GM12878 (cell line): ENCODE measurements at regions not wholly inside any gene's neighbourhood (a gene's known extent, or its start where the extent isn't known, plus 50 kb on each side); places are given as distances from the start of the nearest gene placed in this dataset.
A peak's percentile ranks its signal among the peaks of the same experiment; 100 is the strongest.

Source experiments
- ATAC-seq: fragments of 200-7000 bp; cut with Tn5 transposase; 3 replicates; pipeline ENCODE4 v1.9.1; 2020; ENCODE audit warnings: mild to moderate bottlenecking, moderate library complexity
- BruUV-seq: library from RNA; stranded (reverse); fragments of 400-500 nt; replicated peaks from 2 replicates; lab custom pipeline; 2021; lab: Mats Ljungman, UMichigan
- CTCF ChIA-PET: fragments of 300-600 bp; sonication (Branson Sonifier 250); formaldehyde crosslinking; extraction: SDS; loops from one replicate; lab custom pipeline; 2021; ENCODE audit warnings: inconsistent platforms; lab: Yijun Ruan, JAX
- POLR2A ChIA-PET: fragments of 350-600 bp; formaldehyde crosslinking; extraction: SDS; loops from one replicate; lab custom pipeline; 2021; ENCODE audit warnings: inconsistent platforms; lab: Charles Lee
- RAD21 ChIA-PET: fragments of 300-600 bp; sonication (Branson Sonifier 250); formaldehyde crosslinking; loops from one replicate; lab custom pipeline; 2023; ENCODE audit warnings: antibody characterized with exemption; ENCODE audit not compliant: unreplicated experiment; lab: Charles Lee
- SMC1A ChIA-PET: fragments of 300-600 bp; sonication (Branson Sonifier 250); formaldehyde crosslinking; loops from one replicate; lab custom pipeline; 2023; ENCODE audit not compliant: unreplicated experiment, uncharacterized antibody; lab: Charles Lee
- DNase-seq: peaks from one replicate; pipeline ENCODE4 v3.0.0-alpha.2; 2011; ENCODE audit warnings: low read depth, low spot score
- FAIRE-seq: peaks from 3 replicates; lab custom pipeline; 2011; peaks lifted over from hg19 to GRCh38; lab: Jason Lieb, UNC
- H2AFZ ChIP-seq: 2 replicates; pipeline ENCODE4 v1.6.0; 2011; ENCODE audit warnings: low read depth, low read length, control low read depth; ENCODE audit not compliant: control insufficient read depth
- H3K27ac ChIP-seq: 2 replicates; pipeline ENCODE4 v1.5.1; 2011; ENCODE audit warnings: control low read depth; ENCODE audit not compliant: control insufficient read depth, insufficient read depth
- H3K27me3 ChIP-seq, 2 experiments: replicated peaks in 1 of 2; 2 replicates each; pipeline versions ENCODE4 v1.6.0 to v1.6.1; 2011; ENCODE audit warnings: low read length in 1 of 2; ENCODE audit not compliant: control insufficient read depth in 2 of 2, insufficient read depth in 2 of 2
- H3K36me3 ChIP-seq, 2 experiments: 2 replicates each; pipeline ENCODE4 v1.5.1; 2011; ENCODE audit warnings: low read length in 1 of 2; ENCODE audit not compliant: control insufficient read depth in 2 of 2, insufficient read depth in 2 of 2
- H3K4me1 ChIP-seq: 2 replicates; pipeline ENCODE4 v1.6.1; 2011; ENCODE audit warnings: mild to moderate bottlenecking, low read length, moderate library complexity, mixed read lengths; ENCODE audit not compliant: control insufficient read depth, insufficient read depth
- H3K4me2 ChIP-seq: 2 replicates; pipeline ENCODE4 v1.6.0; 2011; ENCODE audit warnings: control low read depth; ENCODE audit not compliant: control insufficient read depth, insufficient read depth
- H3K4me3 ChIP-seq: fragments of 200-600 bp; sonication (generic); 2 replicates; pipeline ENCODE4 v1.5.1; 2016
- H3K79me2 ChIP-seq: 2 replicates; pipeline ENCODE4 v1.6.0; 2011; ENCODE audit warnings: low read length; ENCODE audit not compliant: control insufficient read depth, insufficient read depth
- H3K9ac ChIP-seq: 2 replicates; pipeline ENCODE4 v1.8.0; 2011; ENCODE audit warnings: low read length, control low read depth, mixed read lengths; ENCODE audit not compliant: control insufficient read depth, insufficient read depth
- H3K9me3 ChIP-seq: replicated peaks from 3 replicates; pipeline ENCODE4 v1.5.1; 2011; ENCODE audit warnings: mild to moderate bottlenecking, low read length; ENCODE audit not compliant: control insufficient read depth, insufficient read depth
- H4K20me1 ChIP-seq: 2 replicates; pipeline ENCODE4 v1.6.0; 2011; ENCODE audit not compliant: control insufficient read depth, insufficient read depth
- BCL3 ChIP-seq: IDR thresholded peaks from 2 replicates; pipeline ENCODE4 v1.6.1; 2011; ENCODE audit warnings: borderline replicate concordance, low read depth, mild to moderate bottlenecking, moderate library complexity, low read length; ENCODE audit not compliant: insufficient read depth, poor library complexity, severe bottlenecking
- BMI1 ChIP-seq: fragments of 450-650 bp; IDR thresholded peaks from 2 replicates; pipeline ENCODE4 v1.6.1; 2016; ENCODE audit warnings: mild to moderate bottlenecking, moderate library complexity, borderline replicate concordance
- CEBPB ChIP-seq, 2 experiments: fragments of 150-350 bp in 1 of 2; IDR thresholded peaks; 2 replicates each; pipeline ENCODE4 v1.6.1; 2012 to 2014; ENCODE audit warnings: low read depth in 2 of 2, low read length in 2 of 2, borderline replicate concordance in 1 of 2, inconsistent platforms in 1 of 2
- MEF2A ChIP-seq: IDR thresholded peaks from 2 replicates; pipeline ENCODE4 v1.6.1; 2011; ENCODE audit warnings: low read depth, mild to moderate bottlenecking, low read length, moderate library complexity; ENCODE audit not compliant: insufficient read depth
- NRF1 ChIP-seq: conservative IDR thresholded peaks from 2 replicates; pipeline ENCODE4 v1.6.1; 2011; ENCODE audit warnings: mild to moderate bottlenecking, low read depth, low read length, improper control_type of control experiment
- POU2F2 ChIP-seq: IDR thresholded peaks from 3 replicates; pipeline ENCODE4 v1.6.1; 2011; ENCODE audit warnings: low read depth, mild to moderate bottlenecking, low read length, borderline replicate concordance
- SMAD5 ChIP-seq: IDR thresholded peaks from 2 replicates; pipeline ENCODE4 v1.6.1; 2016; ENCODE audit warnings: antibody characterized with exemption, low read depth
- SMC3 ChIP-seq: IDR thresholded peaks from 2 replicates; pipeline ENCODE4 v1.6.1; 2011; ENCODE audit warnings: low read length, improper control_type of control experiment, borderline replicate concordance
- ZBTB40 ChIP-seq: fragments of 450-650 bp; IDR thresholded peaks from 2 replicates; pipeline ENCODE4 v1.6.1; 2016; ENCODE audit warnings: mild to moderate bottlenecking, moderate library complexity, borderline replicate concordance
- ZSCAN29 ChIP-seq: fragments of 450-650 bp; IDR thresholded peaks from 2 replicates; pipeline ENCODE4 v1.6.1; 2017; ENCODE audit warnings: mild to moderate bottlenecking, moderate library complexity
- WGBS: methylation state at CpG from one replicate; pipeline ENCODE4 v1.1.6; 2016; ENCODE audit warnings: low lambda C conversion rate; ENCODE audit not compliant: insufficient replicate concordance, insufficient coverage; ENCODE audit errors: missing lambda C conversion rate; 5-methylcytosine and 5-hydroxymethylcytosine counted together
- in situ Hi-C: fragments of 300-500 bp; cut with MboI; formaldehyde crosslinking; loops from 9 replicates; pipeline ENCODE4 v1.14.3; 2018; ENCODE audit warnings: mixed read lengths
- intact Hi-C: fragments of 100-400 bp; cut with micrococcal nuclease; formaldehyde crosslinking; loops from one replicate; pipeline ENCODE4 v1.14.2; 2022; ENCODE audit not compliant: unreplicated experiment
- TF ChIP-seq, protein P1 (sequence below): IDR thresholded peaks from 2 replicates; pipeline ENCODE4 v1.6.1; 2012; ENCODE audit warnings: low read depth, low read length, improper control_type of control experiment
- TF ChIP-seq, protein P2 (sequence below): fragments of 450-650 bp; IDR thresholded peaks from 2 replicates; pipeline ENCODE4 v1.6.1; 2017; ENCODE audit warnings: mild to moderate bottlenecking

DNA sequence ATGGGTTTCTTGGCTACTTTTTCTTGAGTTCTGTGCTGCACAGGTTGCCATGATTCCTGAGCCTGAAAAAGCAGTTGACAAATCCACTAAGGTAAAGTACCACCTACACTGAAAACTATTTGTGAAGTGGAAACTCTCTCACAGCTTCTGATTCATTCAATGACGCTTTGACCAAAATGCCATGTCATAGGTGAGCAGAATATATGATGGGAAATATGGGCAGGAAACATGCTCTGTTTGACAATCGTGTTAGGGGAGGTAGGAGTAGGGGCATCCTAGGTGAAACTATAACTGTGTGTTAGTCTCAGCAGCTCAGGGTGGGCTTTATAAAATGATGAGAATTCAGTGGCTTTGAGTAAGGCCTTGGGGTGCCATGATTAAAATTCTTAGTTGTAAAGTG, 69.6 kb upstream of the ELMO1 start (continued):
- no peak for TF ChIP-seq POU2F2
- TF ChIP-seq NRF1, result no peak
- no peak for TF ChIP-seq MEF2A
- TF ChIP-seq BMI1, result no peak
- TF ChIP-seq SMAD5, result no peak
- TF ChIP-seq ZBTB40, result no peak
- TF ChIP-seq, protein P1, sequence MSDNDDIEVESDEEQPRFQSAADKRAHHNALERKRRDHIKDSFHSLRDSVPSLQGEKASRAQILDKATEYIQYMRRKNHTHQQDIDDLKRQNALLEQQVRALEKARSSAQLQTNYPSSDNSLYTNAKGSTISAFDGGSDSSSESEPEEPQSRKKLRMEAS, result no peak

DNA sequence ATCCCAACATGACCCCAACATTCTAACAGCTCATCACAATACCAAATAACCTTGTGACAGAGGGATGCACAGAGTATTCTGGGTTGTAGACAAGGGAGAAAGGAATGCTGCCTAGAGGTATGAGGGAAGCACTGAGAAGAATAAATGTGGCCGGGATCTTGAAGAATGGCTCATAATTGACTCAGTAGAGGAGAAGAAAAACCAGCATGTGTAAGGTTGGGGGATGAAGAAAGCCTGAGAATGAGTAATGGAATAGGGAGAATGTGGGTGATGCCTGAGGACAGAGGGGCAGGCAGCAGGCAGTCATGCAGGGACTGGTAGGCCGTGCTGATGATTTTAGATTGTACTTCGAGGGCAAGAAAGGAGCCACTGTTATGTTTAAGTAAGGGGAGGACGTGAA, 75.4 kb upstream of the ELMO1 start:
- ChIA-PET RAD21 (no interaction called here), CTCF (no interaction called here)
- Histone ChIP-seq H3K27ac (no peak overlapping the region), H3K79me2 (no peaks in the 10 kb centered on the region), H4K20me1 (no peaks in the 10 kb centered on the region)
- TF ChIP-seq ZSCAN29, result no peak
- no peak for TF ChIP-seq CEBPB (IDR thresholded peaks at IDR 0.05; ENCODE audit: borderline replicate concordance in 1 of 2, low read depth in 2 of 2, low read length in 2 of 2)
- TF ChIP-seq SMC3, result no peak
- TF ChIP-seq, protein P2, sequence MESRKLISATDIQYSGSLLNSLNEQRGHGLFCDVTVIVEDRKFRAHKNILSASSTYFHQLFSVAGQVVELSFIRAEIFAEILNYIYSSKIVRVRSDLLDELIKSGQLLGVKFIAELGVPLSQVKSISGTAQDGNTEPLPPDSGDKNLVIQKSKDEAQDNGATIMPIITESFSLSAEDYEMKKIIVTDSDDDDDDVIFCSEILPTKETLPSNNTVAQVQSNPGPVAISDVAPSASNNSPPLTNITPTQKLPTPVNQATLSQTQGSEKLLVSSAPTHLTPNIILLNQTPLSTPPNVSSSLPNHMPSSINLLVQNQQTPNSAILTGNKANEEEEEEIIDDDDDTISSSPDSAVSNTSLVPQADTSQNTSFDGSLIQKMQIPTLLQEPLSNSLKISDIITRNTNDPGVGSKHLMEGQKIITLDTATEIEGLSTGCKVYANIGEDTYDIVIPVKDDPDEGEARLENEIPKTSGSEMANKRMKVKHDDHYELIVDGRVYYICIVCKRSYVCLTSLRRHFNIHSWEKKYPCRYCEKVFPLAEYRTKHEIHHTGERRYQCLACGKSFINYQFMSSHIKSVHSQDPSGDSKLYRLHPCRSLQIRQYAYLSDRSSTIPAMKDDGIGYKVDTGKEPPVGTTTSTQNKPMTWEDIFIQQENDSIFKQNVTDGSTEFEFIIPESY, result no peak
- TF ChIP-seq BCL3, result peak; percentile 57
- TF ChIP-seq, all 136 proteins: peak for 1
- peaks cover 0 to 1% of the 10 kb centered on the region in 2 experiments for H3K27me3 ChIP-seq
- no peaks in the 10 kb centered on the region; the same call in 2 of the 3 replicates for H3K9me3 ChIP-seq
- DNase-seq (no peak), ATAC-seq (no peak), FAIRE-seq (no peak)
- WGBS, result 15% methylated on average over 4 of the region's 4 CpGs
- H2AFZ ChIP-seq, result no peak overlapping the region
- in situ Hi-C loops (no loop called here), intact Hi-C loops (no loop called here)
- H3K4me2 ChIP-seq, result no peak overlapping the region
- ChIA-PET POLR2A (interaction anchor here (0.6 kb wide), 1 partner anchor 300 kb away, joined by 3 read pairs; no protein-coding TSS in a partner anchor), SMC1A (no interaction called here)
- H3K4me1 ChIP-seq, result no peaks in the 10 kb centered on the region
- no peaks in the 10 kb centered on the region for H3K36me3 ChIP-seq
- no peak overlapping the region for H3K4me3 ChIP-seq
- no TSS peak for BruUV-seq
- H3K9ac ChIP-seq, result no peak overlapping the region
